Cardiac fibroblast (primary cell): ENCODE measurements at regions not wholly inside any gene's neighbourhood (a gene's known extent, or its start where the extent isn't known, plus 50 kb on each side); places are given as distances from the start of the nearest gene placed in this dataset.

ENCODE experiments used
- DNase-seq, 2 donors: peaks; one replicate each; pipeline versions ENCODE4 v3.0.0 to v3.0.0-alpha.2; 2010; ENCODE audit warnings: low read depth in 2 of 2
- H3K4me3 ChIP-seq, 2 donors: replicated peaks in 1 of 2; 1 replicate in 1 of 2; 2 replicates in 1 of 2; pipeline ENCODE4 v1.5.1; 2011; ENCODE audit warnings: low read depth in 2 of 2, low read length in 2 of 2, mild to moderate bottlenecking in 2 of 2, moderate library complexity in 1 of 2
- CTCF ChIP-seq: IDR thresholded peaks from one replicate; pipeline ENCODE4 v1.5.1; 2011; ENCODE audit warnings: low read depth, mild to moderate bottlenecking, low read length, inconsistent platforms

- TF ChIP-seq CTCF, result no peak
- DNase-seq, result no peak
- H3K4me3 ChIP-seq, result no peak overlapping the region
Observed at GRCh38 chr1:221635305-221635704, 106.6 kb downstream of the DUSP10 start.

- no peak for DNase-seq
- H3K4me3 ChIP-seq, result no peak overlapping the region
- no peak for TF ChIP-seq CTCF
Observed at GRCh38 chr1:221636096-221636495, 105.8 kb downstream of the DUSP10 start.

- TF ChIP-seq CTCF, result no peak
- DNase-seq, result no peak
- H3K4me3 ChIP-seq, result no peak overlapping the region
Observed at GRCh38 chr1:221636967-221637366, 104.9 kb downstream of the DUSP10 start.

GRCh38 chr1:221637641-221638041 lies 104.2 kb downstream of the DUSP10 start:
- no peak for TF ChIP-seq CTCF
- peak; percentile 25 to 39 for DNase-seq
- H3K4me3 ChIP-seq, result no peak overlapping the region

- H3K4me3 ChIP-seq, result no peak overlapping the region
- DNase-seq, result no peak
- TF ChIP-seq CTCF, result no peak
Observed at GRCh38 chr1:221638595-221638994, 103.3 kb downstream of the DUSP10 start.

GRCh38 chr1:221641811-221642210 lies 100.1 kb downstream of the DUSP10 start:
- no peak for TF ChIP-seq CTCF
- no peak overlapping the region for H3K4me3 ChIP-seq
- no peak for DNase-seq

GRCh38 chr1:221643404-221644144 lies 98.3 kb downstream of the DUSP10 start:
- no peak for TF ChIP-seq CTCF
- H3K4me3 ChIP-seq, result no peak overlapping the region
- DNase-seq, result no peak
